MM.1S (cell line): ENCODE measurements at regions not wholly inside any gene's neighbourhood (a gene's known extent, or its start where the extent isn't known, plus 50 kb on each side); places are given as distances from the start of the nearest gene placed in this dataset.

Experiments
- DNase-seq: peaks from one replicate; pipeline ENCODE4 v3.0.0-alpha.2; 2015
- H2AFZ ChIP-seq: fragments of 300-600 bp; sonication (generic); 2 replicates; pipeline ENCODE4 v1.6.0; 2016; ENCODE audit warnings: antibody characterized with exemption, low read length
- H3F3A ChIP-seq: fragments of 300-600 bp; sonication (generic); 2 replicates; pipeline ENCODE4 v1.6.1; 2016; ENCODE audit warnings: mild to moderate bottlenecking, antibody characterized with exemption, low read length, moderate library complexity, mixed read lengths; ENCODE audit not compliant: insufficient read depth
- H3K27ac ChIP-seq: fragments of 300-600 bp; sonication (generic); 2 replicates; pipeline ENCODE4 v1.5.1; 2016; ENCODE audit warnings: mild to moderate bottlenecking, low read length
- H3K27me3 ChIP-seq: fragments of 300-600 bp; sonication (generic); replicated peaks from 2 replicates; pipeline ENCODE4 v1.6.0; 2016; ENCODE audit warnings: low read length; ENCODE audit not compliant: insufficient read depth
- H3K36me3 ChIP-seq: fragments of 300-600 bp; sonication (generic); replicated peaks from 2 replicates; pipeline ENCODE4 v1.6.1; 2016; ENCODE audit warnings: mild to moderate bottlenecking, low read length, mixed read lengths; ENCODE audit not compliant: insufficient read depth
- H3K4me1 ChIP-seq: fragments of 300-600 bp; sonication (generic); 2 replicates; pipeline ENCODE4 v1.6.1; 2016; ENCODE audit warnings: low read length, mixed read lengths
- H3K4me2 ChIP-seq: fragments of 300-600 bp; sonication (generic); 2 replicates; pipeline ENCODE4 v1.6.0; 2016; ENCODE audit warnings: low read depth, low read length
- H3K4me3 ChIP-seq: fragments of 300-600 bp; sonication (generic); 2 replicates; pipeline ENCODE4 v1.5.1; 2016; ENCODE audit warnings: low read length, mixed read lengths
- H3K79me2 ChIP-seq: fragments of 300-600 bp; sonication (generic); 2 replicates; pipeline ENCODE4 v1.6.1; 2016; ENCODE audit warnings: mixed run types, low read length, mixed read lengths
- H3K9ac ChIP-seq: fragments of 300-600 bp; sonication (generic); 2 replicates; pipeline ENCODE4 v1.6.1; 2016; ENCODE audit warnings: low read length, mixed read lengths
- H3K9me2 ChIP-seq: fragments of 300-600 bp; sonication (generic); replicated peaks from 2 replicates; pipeline ENCODE4 v1.6.1; 2016; ENCODE audit warnings: mild to moderate bottlenecking, low read length, mixed read lengths; ENCODE audit not compliant: insufficient read depth
- H3K9me3 ChIP-seq: fragments of 300-600 bp; sonication (generic); replicated peaks from 2 replicates; pipeline ENCODE4 v1.6.1; 2016; ENCODE audit warnings: mild to moderate bottlenecking, low read length, mixed read lengths; ENCODE audit not compliant: insufficient read depth
- H4K20me1 ChIP-seq: fragments of 300-600 bp; sonication (generic); 2 replicates; pipeline ENCODE4 v1.6.1; 2016; ENCODE audit warnings: mild to moderate bottlenecking, low read length, moderate library complexity, mixed read lengths; ENCODE audit not compliant: insufficient read depth
- EZH2 ChIP-seq: fragments of 300-600 bp; sonication (generic); optimal IDR thresholded peaks from 2 replicates; pipeline ENCODE3; 2017; ENCODE audit warnings: low read depth, mild to moderate bottlenecking, antibody characterized with exemption, low read length, mixed read lengths
- EZH2phosphoT487 ChIP-seq: fragments of 300-600 bp; sonication (generic); IDR thresholded peaks from 2 replicates; pipeline ENCODE4 v1.6.1; 2018; ENCODE audit warnings: antibody characterized with exemption, low read length
- TF ChIP-seq, protein P1 (sequence below): fragments of 300-600 bp; sonication (generic); IDR thresholded peaks from 2 replicates; pipeline ENCODE4 v1.5.1; 2016; ENCODE audit warnings: antibody characterized with exemption, low read length, mixed read lengths

DNA sequence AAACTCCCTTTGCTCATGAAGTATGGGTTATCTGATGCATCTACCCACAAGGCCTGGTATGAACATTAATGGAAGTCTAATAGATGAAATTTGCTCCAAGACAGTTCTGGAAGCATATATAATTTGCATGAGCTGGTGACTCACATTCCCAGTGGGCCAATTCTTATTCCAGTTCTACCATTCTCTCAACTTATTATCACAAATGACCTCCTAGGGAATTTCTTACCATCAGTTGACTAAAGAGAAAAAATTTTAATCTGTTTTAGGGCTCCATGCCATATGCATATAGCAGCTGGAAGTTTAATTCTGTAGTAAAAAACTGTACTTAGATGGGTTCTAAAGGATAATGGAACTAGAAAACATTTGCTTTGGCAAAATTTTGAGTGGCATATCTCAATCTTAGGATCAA lies 165.2 kb upstream of the COL3A1 start:
- Histone ChIP-seq H3F3A (no peaks in the 10 kb centered on the region), H2AFZ (no peak overlapping the region), H3K27me3 (no peaks in the 10 kb centered on the region), H4K20me1 (no peaks in the 10 kb centered on the region), H3K27ac (no peak overlapping the region), H3K9me3 (no peaks in the 10 kb centered on the region), H3K4me3 (no peak overlapping the region), H3K9me2 (no peaks in the 10 kb centered on the region), H3K79me2 (no peaks in the 10 kb centered on the region), H3K4me2 (no peak overlapping the region), H3K4me1 (no peaks in the 10 kb centered on the region), H3K36me3 (no peaks in the 10 kb centered on the region), H3K9ac (no peak overlapping the region)
- no peak for DNase-seq
- TF ChIP-seq, protein P1, sequence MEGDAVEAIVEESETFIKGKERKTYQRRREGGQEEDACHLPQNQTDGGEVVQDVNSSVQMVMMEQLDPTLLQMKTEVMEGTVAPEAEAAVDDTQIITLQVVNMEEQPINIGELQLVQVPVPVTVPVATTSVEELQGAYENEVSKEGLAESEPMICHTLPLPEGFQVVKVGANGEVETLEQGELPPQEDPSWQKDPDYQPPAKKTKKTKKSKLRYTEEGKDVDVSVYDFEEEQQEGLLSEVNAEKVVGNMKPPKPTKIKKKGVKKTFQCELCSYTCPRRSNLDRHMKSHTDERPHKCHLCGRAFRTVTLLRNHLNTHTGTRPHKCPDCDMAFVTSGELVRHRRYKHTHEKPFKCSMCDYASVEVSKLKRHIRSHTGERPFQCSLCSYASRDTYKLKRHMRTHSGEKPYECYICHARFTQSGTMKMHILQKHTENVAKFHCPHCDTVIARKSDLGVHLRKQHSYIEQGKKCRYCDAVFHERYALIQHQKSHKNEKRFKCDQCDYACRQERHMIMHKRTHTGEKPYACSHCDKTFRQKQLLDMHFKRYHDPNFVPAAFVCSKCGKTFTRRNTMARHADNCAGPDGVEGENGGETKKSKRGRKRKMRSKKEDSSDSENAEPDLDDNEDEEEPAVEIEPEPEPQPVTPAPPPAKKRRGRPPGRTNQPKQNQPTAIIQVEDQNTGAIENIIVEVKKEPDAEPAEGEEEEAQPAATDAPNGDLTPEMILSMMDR, result no peak
- TF ChIP-seq EZH2 (no peak), EZH2phosphoT487 (no peak)

DNA sequence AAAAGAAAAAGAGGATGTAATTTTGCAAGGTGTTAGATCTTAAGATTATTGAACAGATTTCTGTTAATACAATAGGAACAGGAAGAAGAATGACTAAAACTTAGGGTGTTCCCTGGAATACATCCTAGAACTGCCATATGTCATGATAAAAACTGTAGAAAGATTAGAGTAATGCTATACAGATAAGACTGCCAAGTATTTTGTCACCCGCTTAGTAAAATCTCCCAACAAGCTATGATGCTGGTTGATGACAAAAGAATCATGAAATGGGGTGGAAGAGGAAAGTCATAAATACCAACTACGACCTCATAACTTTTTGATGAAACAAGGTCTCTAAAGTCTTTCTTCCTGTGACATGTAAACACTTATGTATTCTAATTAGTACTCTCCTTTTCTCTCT lies 163.6 kb upstream of the COL3A1 start:
- Histone ChIP-seq H3K4me3 (no peak overlapping the region), H2AFZ (no peak overlapping the region)
- no peak for DNase-seq

DNA sequence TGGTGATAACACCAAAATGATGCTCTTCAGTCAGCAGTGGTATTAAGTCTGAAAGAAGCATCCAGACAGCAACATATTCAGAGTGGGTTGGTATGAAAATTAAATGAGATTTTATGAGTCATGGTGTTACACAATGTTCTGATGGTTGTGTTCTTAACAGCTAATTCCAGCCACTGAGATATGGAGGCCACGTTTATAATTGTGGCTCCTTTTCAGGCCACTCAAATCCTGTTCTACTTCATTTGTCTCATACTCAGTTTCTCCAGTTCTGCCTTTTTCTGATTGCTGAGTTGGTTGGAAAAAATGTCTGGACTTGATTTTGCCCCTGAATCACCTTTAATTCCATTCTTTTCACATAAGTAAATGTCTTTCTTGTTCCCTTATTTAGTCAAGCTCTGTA lies 162.7 kb upstream of the COL3A1 start:
- no peaks in the 10 kb centered on the region for H3K27me3 ChIP-seq
- H3K4me3 ChIP-seq, result no peak overlapping the region
- no peak overlapping the region for H3K27ac ChIP-seq
- H3K9ac ChIP-seq, result no peak overlapping the region
- no peak overlapping the region for H2AFZ ChIP-seq
- no peaks in the 10 kb centered on the region for H3F3A ChIP-seq
- H3K4me1 ChIP-seq, result no peaks in the 10 kb centered on the region
- H4K20me1 ChIP-seq, result no peaks in the 10 kb centered on the region
- no peaks in the 10 kb centered on the region for H3K9me3 ChIP-seq
- H3K79me2 ChIP-seq, result no peaks in the 10 kb centered on the region
- H3K36me3 ChIP-seq, result no peaks in the 10 kb centered on the region
- TF ChIP-seq EZH2phosphoT487, result no peak
- no peak for TF ChIP-seq EZH2
- TF ChIP-seq, protein P1, result no peak
- no peaks in the 10 kb centered on the region for H3K9me2 ChIP-seq
- no peak overlapping the region for H3K4me2 ChIP-seq
- DNase-seq, result no peak

More for the DNA sequence above, 163.6 kb upstream of the COL3A1 start:
- no peaks in the 10 kb centered on the region for H4K20me1 ChIP-seq
- no peaks in the 10 kb centered on the region for H3K36me3 ChIP-seq
- no peak overlapping the region for H3K4me2 ChIP-seq
- H3K9me2 ChIP-seq, result no peaks in the 10 kb centered on the region
- TF ChIP-seq EZH2 (no peak), EZH2phosphoT487 (no peak)
- TF ChIP-seq, protein P1, result no peak
- no peaks in the 10 kb centered on the region for H3K4me1 ChIP-seq
- H3K27me3 ChIP-seq, result no peaks in the 10 kb centered on the region
- no peak overlapping the region for H3K9ac ChIP-seq
- no peaks in the 10 kb centered on the region for H3K9me3 ChIP-seq
- H3F3A ChIP-seq, result no peaks in the 10 kb centered on the region
- H3K27ac ChIP-seq, result no peak overlapping the region
- no peaks in the 10 kb centered on the region for H3K79me2 ChIP-seq
